ENCODE measurements at regions not wholly inside any gene's neighbourhood (a gene's known extent, or its start where the extent isn't known, plus 50 kb on each side); places are given as distances from the start of the nearest gene placed in this dataset.

GRCh38 chr5:18745988-18746615 is 1111.8 kb downstream of the TAF11L14 start:
- peak overlapping the region; percentile 90 to 96 for H3K4me3 Mint-ChIP-seq
- peak overlapping the region; percentile 84 for H3K9ac ChIP-seq (ENCODE audit: insufficient read depth, low read length, poor library complexity, severe bottlenecking)
- peaks cover 15 to 18% of the 10 kb centered on the region in 2 donors for H3K4me1 ChIP-seq (ENCODE audit: control insufficient read depth in 1 of 2, insufficient read depth in 2 of 2, low read length in 2 of 2)
- H3K27ac Mint-ChIP-seq: peak overlapping the region; percentile 95 to 98 (median 97)
- peak overlapping the region; percentile 87 for H2AFZ ChIP-seq (ENCODE audit: insufficient read depth, low read depth, low read length, poor library complexity, severe bottlenecking)
- no peaks in the 10 kb centered on the region for H3K27me3 Mint-ChIP-seq (ENCODE audit: low read depth in 3 of 3)
- H3K27me3 ChIP-seq (ENCODE audit: control insufficient read depth in 2 of 2, insufficient read depth in 2 of 2, low read length in 2 of 2): no peaks in the 10 kb centered on the region
- peak overlapping the region; percentile 80 to 97 for H3K27ac ChIP-seq (ENCODE audit: low read depth in 1 of 2, low read length in 2 of 2)
- TF ChIP-seq, protein P1, sequence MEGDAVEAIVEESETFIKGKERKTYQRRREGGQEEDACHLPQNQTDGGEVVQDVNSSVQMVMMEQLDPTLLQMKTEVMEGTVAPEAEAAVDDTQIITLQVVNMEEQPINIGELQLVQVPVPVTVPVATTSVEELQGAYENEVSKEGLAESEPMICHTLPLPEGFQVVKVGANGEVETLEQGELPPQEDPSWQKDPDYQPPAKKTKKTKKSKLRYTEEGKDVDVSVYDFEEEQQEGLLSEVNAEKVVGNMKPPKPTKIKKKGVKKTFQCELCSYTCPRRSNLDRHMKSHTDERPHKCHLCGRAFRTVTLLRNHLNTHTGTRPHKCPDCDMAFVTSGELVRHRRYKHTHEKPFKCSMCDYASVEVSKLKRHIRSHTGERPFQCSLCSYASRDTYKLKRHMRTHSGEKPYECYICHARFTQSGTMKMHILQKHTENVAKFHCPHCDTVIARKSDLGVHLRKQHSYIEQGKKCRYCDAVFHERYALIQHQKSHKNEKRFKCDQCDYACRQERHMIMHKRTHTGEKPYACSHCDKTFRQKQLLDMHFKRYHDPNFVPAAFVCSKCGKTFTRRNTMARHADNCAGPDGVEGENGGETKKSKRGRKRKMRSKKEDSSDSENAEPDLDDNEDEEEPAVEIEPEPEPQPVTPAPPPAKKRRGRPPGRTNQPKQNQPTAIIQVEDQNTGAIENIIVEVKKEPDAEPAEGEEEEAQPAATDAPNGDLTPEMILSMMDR (IDR thresholded peaks at IDR 0.05): no peak
- intact Hi-C loops (cut with micrococcal nuclease): loop anchor here in 1 of 2 donors (10.0 kb wide), 1 partner anchor 51 kb away; no protein-coding TSS in a partner anchor
- peak overlapping the region; percentile 73 for H3K4me2 ChIP-seq (replicated peaks; ENCODE audit: extremely low read depth, low read length, poor library complexity, severe bottlenecking)
- peaks cover 0 to 5% (median 2%) of the 10 kb centered on the region in 7 donors for H3K9me3 Mint-ChIP-seq
- no peaks in the 10 kb centered on the region for H3K36me3 ChIP-seq (replicated peaks in 1 of 2; ENCODE audit: control insufficient read depth in 1 of 2, insufficient read depth in 2 of 2, low read length in 2 of 2)
- no peaks in the 10 kb centered on the region for H4K20me1 ChIP-seq (ENCODE audit: insufficient read depth, low read length)
- peak; percentile 69 to 82 (median 77) for DNase-seq
- peaks cover 21% of the 10 kb centered on the region for H3K4me1 Mint-ChIP-seq
- 26% methylated on average over 4 of the region's 9 CpGs for WGBS (ENCODE audit: insufficient coverage)
- H3K79me2 ChIP-seq (ENCODE audit: insufficient read depth, low read length): peaks cover 16% of the 10 kb centered on the region
- H3K36me3 Mint-ChIP-seq: peaks cover 0 to 4% of the 10 kb centered on the region in 2 donors
- H3K4me3 ChIP-seq (replicated peaks in 1 of 3; ENCODE audit: low read depth in 2 of 3, low read length in 3 of 3): peak overlapping the region; percentile 71 to 99 (median 91)
- no peaks in the 10 kb centered on the region for H3K9me3 ChIP-seq (replicated peaks in 1 of 2; ENCODE audit: control insufficient read depth in 1 of 2, insufficient read depth in 1 of 2, low read length in 2 of 2)

- peaks cover 0 to 1% (median 0%) of the 10 kb centered on the region in 3 donors for H3K27me3 Mint-ChIP-seq (ENCODE audit: low read depth in 3 of 3)
- Histone ChIP-seq H3K4me1 (ENCODE audit: control insufficient read depth in 1 of 2, insufficient read depth in 2 of 2, low read length in 2 of 2) (peaks cover 8 to 14% of the 10 kb centered on the region in 2 donors), H3K27me3 (ENCODE audit: control insufficient read depth in 2 of 2, insufficient read depth in 2 of 2, low read length in 2 of 2) (no peaks in the 10 kb centered on the region), H2AFZ (ENCODE audit: insufficient read depth, low read depth, low read length, poor library complexity, severe bottlenecking) (no peak overlapping the region), H3K9ac (ENCODE audit: insufficient read depth, low read length, poor library complexity, severe bottlenecking) (no peak overlapping the region), H4K20me1 (ENCODE audit: insufficient read depth, low read length) (no peaks in the 10 kb centered on the region), H3K4me2 (replicated peaks; ENCODE audit: extremely low read depth, low read length, poor library complexity, severe bottlenecking) (no peak overlapping the region), H3K4me3 (replicated peaks in 1 of 3; ENCODE audit: low read depth in 2 of 3, low read length in 3 of 3) (no peak overlapping the region), H3K36me3 (replicated peaks in 1 of 2; ENCODE audit: control insufficient read depth in 1 of 2, insufficient read depth in 2 of 2, low read length in 2 of 2) (no peaks in the 10 kb centered on the region), H3K9me3 (replicated peaks in 1 of 2; ENCODE audit: control insufficient read depth in 1 of 2, insufficient read depth in 1 of 2, low read length in 2 of 2) (peaks cover 0 to 4% of the 10 kb centered on the region in 2 donors), H3K79me2 (ENCODE audit: insufficient read depth, low read length) (peaks cover 4% of the 10 kb centered on the region), H3K27ac (ENCODE audit: low read depth in 1 of 2, low read length in 2 of 2) (no peak overlapping the region)
- intact Hi-C loops (cut with micrococcal nuclease): loop anchor here in 1 of 2 donors (10.0 kb wide), 1 partner anchor 55 kb away; no protein-coding TSS in a partner anchor
- peak in 1 of 3 donors; percentile 46 for DNase-seq
- TF ChIP-seq, protein P1 (IDR thresholded peaks at IDR 0.05): no peak
- no peak overlapping the region for H3K27ac Mint-ChIP-seq
- no peak overlapping the region for H3K4me3 Mint-ChIP-seq
- peaks cover 10% of the 10 kb centered on the region for H3K4me1 Mint-ChIP-seq
- peaks cover 0 to 2% of the 10 kb centered on the region in 2 donors for H3K36me3 Mint-ChIP-seq
- H3K9me3 Mint-ChIP-seq: peaks cover 0 to 8% (median 3%) of the 10 kb centered on the region in 7 donors
- WGBS (ENCODE audit: insufficient coverage): 80% methylated on average over 1 of the region's 4 CpGs
Observed at GRCh38 chr5:18749763-18750162, 1115.5 kb downstream of the TAF11L14 start.

Measured in CD14-positive monocyte (primary cell).